Urinary bladder (tissue), 3 donors: ENCODE measurements at regions not wholly inside any gene's neighbourhood (a gene's known extent, or its start where the extent isn't known, plus 50 kb on each side); places are given as distances from the start of the nearest gene placed in this dataset.
"Not testable (repeated sequence)": the region's sequence is repeated elsewhere in the genome, so short reads cannot be mapped to it uniquely, and the experiment has no call there.

Experiments used
- DNase-seq: peaks from one replicate; pipeline ENCODE4 v3.0.0-alpha.2; 2015; ENCODE audit errors: extremely low spot score
- H3K27ac ChIP-seq: one replicate; pipeline ENCODE4 v1.5.1; 2013; ENCODE audit warnings: low read depth, mild to moderate bottlenecking, moderate library complexity
- H3K36me3 ChIP-seq: one replicate; pipeline ENCODE4 v1.6.1; 2013; ENCODE audit warnings: mild to moderate bottlenecking, moderate library complexity; ENCODE audit not compliant: insufficient read depth
- H3K4me1 ChIP-seq: one replicate; pipeline ENCODE4 v1.6.1; 2013; ENCODE audit warnings: mild to moderate bottlenecking, moderate library complexity; ENCODE audit not compliant: insufficient read depth
- H3K4me3 ChIP-seq: one replicate; pipeline ENCODE4 v1.5.1; 2013; ENCODE audit warnings: low read depth, low read length
- WGBS: extraction: QIAGEN DNeasy Blood & Tissue Kit; methylation state at CpG from one replicate; pipeline ENCODE4 v1.1.7; 2013; 5-methylcytosine and 5-hydroxymethylcytosine counted together
- donor health status: healthy with polysubstance abuse.
- donor health status: healthy.

DNA sequence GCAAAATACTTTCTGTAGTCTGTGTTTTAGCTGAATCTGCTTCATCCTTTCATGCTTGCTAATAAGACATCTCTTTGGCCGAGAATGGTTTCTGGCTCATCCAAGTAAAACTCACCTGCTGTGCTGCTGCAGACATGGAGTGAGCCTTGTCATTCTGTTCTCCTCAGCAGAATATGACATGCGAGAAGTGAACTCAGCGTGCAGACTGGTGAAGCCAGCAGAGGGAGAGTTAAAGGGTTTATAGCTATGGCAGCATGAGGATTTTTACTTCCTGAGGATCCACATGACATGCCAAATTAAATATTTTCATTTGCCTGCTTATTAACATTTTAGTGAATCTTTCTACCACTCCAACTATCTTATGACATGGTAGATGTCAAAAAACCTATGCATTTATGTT lies 658.4 kb upstream of the NECTIN3 start:
- no peak overlapping the region for H3K27ac ChIP-seq
- WGBS, result 95% methylated on average over 3 of the region's 3 CpGs

DNA sequence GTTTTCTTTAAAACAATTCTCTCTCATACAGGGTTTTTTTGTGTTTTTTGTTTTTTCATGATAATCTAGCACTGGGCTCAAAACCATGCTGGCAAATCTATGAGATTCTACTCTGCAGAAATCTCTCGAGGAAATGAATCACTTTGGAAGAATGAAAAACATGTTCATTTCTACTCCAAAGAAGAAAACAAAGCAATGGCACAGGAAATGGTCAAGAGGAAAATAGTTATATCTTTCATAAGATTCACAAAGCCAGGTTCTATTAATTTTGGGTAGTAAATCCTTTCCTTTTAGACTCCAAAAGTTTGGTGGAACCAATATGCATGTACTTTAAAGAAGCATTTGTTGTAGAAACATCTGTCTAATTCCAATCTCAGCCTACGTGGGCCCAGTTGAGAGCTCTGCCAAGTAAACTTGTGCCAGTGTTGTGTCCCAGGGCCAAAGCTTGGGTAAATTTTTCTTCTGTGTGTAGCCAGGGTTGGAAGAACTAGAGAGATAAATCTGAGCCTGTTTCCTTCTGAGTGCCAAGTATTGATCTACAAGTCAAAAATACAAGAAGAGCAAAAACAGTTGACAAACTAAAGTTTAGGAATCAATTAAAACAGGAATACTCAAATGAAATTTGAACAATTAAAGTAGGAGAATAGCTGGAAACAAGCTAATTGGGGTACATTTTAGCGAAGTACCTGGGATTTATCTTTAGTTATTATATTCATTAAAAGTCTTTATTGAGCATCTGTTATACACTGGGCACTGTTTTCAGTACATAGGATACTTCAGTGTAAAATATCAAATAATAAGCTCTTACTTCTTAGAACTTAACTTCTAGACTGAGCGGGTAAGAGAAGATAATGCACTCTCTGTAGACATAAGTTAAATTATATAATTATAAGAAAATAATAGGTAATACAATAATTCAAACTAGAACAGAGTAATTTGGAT lies 657.5 kb upstream of the NECTIN3 start:
- Histone ChIP-seq H3K27ac (no peak overlapping the region), H3K4me1 (peaks cover 1% of the 10 kb centered on the region), H3K36me3 (no peaks in the 10 kb centered on the region), H3K4me3 (no peak overlapping the region)
- WGBS, result 61% methylated on average over 4 of the region's 4 CpGs
- DNase-seq, result no peak

More for the DNA sequence above, 658.4 kb upstream of the NECTIN3 start:
- DNase-seq, result no peak
- Histone ChIP-seq H3K4me3 (no peak overlapping the region), H3K36me3 (no peaks in the 10 kb centered on the region), H3K4me1 (peaks cover 1% of the 10 kb centered on the region)

DNA sequence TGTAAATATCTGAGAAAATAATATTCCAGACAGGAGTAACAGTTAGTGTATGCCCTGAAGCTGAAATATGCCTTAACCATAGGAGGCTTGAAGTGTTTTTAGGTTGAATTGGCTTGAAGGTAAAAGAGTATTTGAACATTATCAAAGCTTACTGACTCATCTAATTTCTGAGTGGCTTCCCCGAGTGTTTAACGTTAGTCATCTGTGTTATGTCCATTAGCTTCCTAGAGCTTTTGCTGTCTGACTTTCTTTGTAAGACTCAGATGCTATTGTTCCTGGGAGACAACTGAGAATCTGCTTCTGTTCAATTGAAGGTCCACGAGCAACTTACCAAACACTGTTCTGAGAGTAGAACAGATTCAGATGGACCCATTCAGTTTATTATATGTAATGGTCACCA lies 656.8 kb upstream of the NECTIN3 start:
- H3K4me1 ChIP-seq, result peaks cover 1% of the 10 kb centered on the region
- no peak overlapping the region for H3K27ac ChIP-seq
- no peaks in the 10 kb centered on the region for H3K36me3 ChIP-seq
- no peak for DNase-seq
- WGBS, result 66% methylated on average over 3 of the region's 3 CpGs
- H3K4me3 ChIP-seq, result no peak overlapping the region

DNA sequence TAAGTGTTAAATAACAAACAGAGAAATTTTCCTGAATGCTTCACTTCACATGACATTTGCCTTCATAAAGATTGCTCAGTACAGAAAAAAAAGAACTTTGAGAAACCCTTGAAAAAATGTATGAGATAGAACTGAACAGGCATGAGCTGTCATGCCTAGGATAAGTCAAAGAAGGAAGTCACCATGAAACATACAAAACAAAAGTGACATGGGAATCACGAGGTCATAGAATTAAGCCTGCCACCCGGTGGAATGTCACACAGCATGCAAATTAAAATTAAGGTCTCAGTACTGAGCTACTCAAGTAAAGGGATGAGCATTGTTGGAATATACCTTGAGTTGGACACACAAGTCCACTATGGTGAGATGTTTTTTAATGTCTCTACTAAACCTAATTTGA lies 652.5 kb upstream of the NECTIN3 start:
- no peak overlapping the region for H3K27ac ChIP-seq
- no peak overlapping the region for H3K4me3 ChIP-seq
- 77% methylated on average over 2 of the region's 2 CpGs for WGBS
- DNase-seq, result no peak
- no peaks in the 10 kb centered on the region for H3K4me1 ChIP-seq
- no peaks in the 10 kb centered on the region for H3K36me3 ChIP-seq

DNA sequence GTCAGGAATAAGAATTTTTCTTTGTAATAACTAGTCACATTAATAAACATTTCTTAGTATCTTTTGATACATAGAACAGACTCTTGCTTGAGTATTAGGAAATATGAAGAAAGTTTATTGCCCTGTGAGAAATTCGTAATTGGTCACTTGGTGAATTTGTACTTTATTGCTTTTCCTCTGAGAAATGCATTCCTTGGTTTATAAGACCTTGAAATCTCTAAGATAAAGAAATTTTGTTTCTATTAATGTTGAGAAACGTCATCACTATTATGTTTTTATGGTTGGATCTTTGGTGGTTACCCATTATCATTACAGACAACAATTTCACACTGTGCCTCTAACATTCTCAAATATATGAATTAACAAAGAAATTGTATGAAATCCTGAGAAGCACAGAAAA lies 652.0 kb upstream of the NECTIN3 start:
- WGBS, result 46% methylated on average over 2 of the region's 2 CpGs
- H3K27ac ChIP-seq, result no peak overlapping the region
- no peaks in the 10 kb centered on the region for H3K36me3 ChIP-seq
- no peaks in the 10 kb centered on the region for H3K4me1 ChIP-seq
- H3K4me3 ChIP-seq, result no peak overlapping the region
- no peak for DNase-seq

DNA sequence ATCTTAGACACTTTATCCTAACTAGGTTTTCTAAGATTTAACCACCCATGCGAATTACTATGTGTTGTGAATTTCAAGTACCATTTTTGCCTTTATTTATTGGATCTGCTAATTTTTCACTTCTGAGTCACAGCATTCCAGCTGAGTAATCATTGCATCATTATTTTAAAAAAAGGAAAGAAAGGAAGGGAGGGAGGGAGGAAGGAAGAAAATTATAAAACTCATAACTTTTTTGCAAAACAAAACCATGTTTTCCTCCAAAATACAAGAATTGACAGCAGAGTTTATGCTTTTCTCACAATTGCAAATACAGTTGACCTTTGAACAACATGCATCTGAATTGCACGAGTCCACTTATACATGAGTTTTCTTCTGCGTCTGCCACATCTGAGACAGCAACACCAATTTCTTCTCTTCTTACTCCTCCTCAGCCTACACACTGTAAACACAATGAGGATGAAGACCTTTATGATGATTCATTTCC lies 651.4 kb upstream of the NECTIN3 start:
- no peaks in the 10 kb centered on the region for H3K36me3 ChIP-seq
- no peak for DNase-seq
- H3K27ac ChIP-seq, result no peak overlapping the region
- WGBS, result 55% methylated on average over 3 of the region's 3 CpGs
- no peak overlapping the region for H3K4me3 ChIP-seq
- no peaks in the 10 kb centered on the region for H3K4me1 ChIP-seq

DNA sequence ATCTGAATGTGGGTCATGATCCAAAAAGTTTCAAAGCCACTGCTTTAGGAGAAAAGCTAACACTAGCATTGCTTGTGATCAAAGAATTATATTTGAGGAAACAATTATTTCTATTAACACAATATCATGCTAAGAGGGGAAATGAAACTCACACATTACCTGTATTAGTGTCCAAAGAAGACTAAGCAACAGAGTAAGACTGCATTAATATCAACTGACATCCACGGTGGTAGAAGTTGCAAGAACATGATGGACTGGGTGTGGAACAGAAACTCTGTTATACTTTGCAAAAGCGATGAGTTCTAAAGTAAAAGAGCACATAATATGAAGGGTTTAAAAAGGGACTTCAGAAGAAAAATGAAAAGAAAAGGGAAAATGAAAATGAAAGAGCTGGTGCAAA lies 648.3 kb upstream of the NECTIN3 start:
- Histone ChIP-seq H3K4me3 (no peak overlapping the region), H3K36me3 (no peaks in the 10 kb centered on the region), H3K27ac (no peak overlapping the region), H3K4me1 (no peaks in the 10 kb centered on the region)
- DNase-seq, result no peak
- WGBS, result 92% methylated on average over 2 of the region's 2 CpGs

DNA sequence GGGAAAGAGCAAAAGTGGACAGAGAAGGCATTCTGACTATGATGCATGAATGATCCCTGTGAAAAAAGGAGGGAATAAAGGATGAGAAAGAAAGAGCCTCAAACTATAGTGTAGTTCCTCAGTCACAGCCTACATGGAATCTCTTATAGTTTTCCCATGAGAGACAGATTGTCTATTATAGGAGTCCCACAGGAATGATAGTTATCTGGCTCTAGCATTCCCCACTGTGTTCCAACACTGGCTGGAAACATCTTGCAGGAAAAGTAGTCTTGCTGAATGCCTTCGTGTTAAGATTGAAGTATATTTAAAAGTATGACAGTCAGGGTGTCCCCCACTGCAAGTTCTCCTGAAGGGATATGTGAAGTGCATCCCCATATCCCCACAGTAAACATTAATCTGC lies 641.5 kb upstream of the NECTIN3 start:
- 79% methylated on average over 1 of the region's 1 CpG for WGBS
- Histone ChIP-seq H3K27ac (no peak overlapping the region), H3K4me1 (no peaks in the 10 kb centered on the region), H3K36me3 (no peaks in the 10 kb centered on the region), H3K4me3 (no peak overlapping the region)
- no peak for DNase-seq

DNA sequence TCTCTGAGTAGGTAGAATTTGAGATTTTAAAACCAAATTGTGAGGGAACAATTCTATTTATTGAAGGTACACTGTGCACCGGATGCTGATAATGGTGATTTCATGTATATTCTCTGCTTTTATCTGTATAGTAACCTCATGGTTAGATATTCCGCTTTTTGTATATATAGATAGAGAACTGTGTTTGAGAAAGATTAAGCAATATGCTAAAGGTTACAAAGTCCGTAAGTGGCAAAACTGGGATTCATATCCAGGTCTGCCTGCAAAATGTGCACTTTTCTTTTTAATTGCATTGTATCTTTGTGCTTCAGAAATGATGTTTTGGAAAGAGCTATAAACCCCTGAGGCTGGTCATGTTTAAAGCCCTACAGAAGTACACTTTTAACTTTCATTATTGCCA lies 635.4 kb upstream of the NECTIN3 start:
- no peak overlapping the region for H3K4me3 ChIP-seq
- WGBS, result 85% methylated on average over 3 of the region's 3 CpGs
- no peak overlapping the region for H3K27ac ChIP-seq
- DNase-seq, result no peak
- H3K36me3 ChIP-seq, result no peaks in the 10 kb centered on the region
- no peaks in the 10 kb centered on the region for H3K4me1 ChIP-seq

DNA sequence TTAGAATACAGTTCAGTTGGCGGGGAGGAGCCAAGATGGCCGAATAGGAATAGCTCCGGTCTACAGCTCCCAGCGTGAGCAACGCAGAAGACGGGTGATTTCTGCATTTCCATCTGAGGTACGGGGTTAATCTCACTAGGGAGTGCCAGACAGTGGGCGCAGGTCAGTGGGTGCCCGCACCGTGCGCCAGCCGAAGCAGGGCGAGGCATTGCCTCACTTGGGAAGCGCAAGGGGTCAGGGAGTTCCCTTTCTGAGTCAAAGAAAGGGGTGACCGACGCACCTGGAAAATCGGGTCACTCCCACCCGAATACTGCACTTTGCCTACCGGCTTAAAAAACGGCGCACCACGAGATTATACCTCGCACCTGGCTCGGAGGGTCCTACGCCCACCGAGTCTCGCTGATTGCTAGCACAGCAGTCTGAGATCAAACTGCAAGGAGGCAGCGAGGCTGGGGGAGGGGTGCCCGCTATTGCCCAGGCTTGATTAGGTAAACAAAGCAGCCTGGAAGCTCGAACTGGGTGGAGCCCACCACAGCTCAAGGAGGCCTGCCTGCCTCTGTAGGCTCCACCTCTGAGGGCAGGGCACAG lies 631.5 kb upstream of the NECTIN3 start:
- not testable (repeated sequence) for DNase-seq, H3K4me1 ChIP-seq

DNA sequence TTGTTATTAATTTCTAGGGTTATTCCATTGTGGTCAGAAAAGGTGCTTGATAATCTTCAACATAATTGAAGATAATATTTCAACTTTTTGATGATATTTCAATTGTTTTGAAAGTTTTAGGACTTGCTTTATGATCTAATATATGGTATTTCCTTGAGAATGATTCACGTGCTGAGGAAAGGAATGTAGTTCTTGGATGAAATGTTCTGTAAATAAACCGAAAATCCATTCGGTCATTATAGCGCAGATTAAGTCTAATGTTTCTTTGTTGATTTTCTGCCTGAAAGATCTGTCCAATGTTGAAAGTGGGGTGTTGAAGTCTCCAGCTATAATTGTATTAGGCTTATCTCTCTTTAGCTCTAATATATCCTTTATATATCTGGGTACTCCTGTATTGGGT lies 617.5 kb upstream of the NECTIN3 start:
- DNase-seq, result no peak
- WGBS, result 61% methylated on average over 4 of the region's 4 CpGs
- no peaks in the 10 kb centered on the region for H3K36me3 ChIP-seq
- no peak overlapping the region for H3K27ac ChIP-seq
- no peak overlapping the region for H3K4me3 ChIP-seq
- no peaks in the 10 kb centered on the region for H3K4me1 ChIP-seq

More for the DNA sequence above, 631.5 kb upstream of the NECTIN3 start:
- not testable (repeated sequence) for H3K27ac ChIP-seq, H3K36me3 ChIP-seq, H3K4me3 ChIP-seq
- WGBS, result 90% methylated on average over 30 of the region's 30 CpGs

DNA sequence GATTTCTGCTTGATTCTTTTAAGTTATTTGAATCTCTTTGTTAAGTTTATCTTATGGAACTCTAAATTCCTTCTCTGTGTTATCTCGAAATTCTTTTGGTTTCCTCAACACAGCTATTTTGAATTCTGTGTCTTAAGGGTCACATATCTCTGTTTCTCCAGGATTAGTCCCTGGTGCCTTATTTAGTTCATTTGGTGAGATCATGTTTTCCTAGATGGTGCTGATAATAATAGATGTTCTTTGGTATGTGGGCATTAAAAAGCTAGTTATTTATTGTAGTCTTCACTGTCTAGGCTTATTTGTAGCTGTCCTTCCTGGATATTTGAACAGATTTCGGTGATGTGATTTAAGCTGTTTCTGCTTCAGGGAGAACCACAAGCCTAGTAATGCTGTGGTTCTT lies 615.6 kb upstream of the NECTIN3 start:
- Histone ChIP-seq H3K27ac (no peak overlapping the region), H3K4me3 (no peak overlapping the region), H3K36me3 (no peaks in the 10 kb centered on the region), H3K4me1 (no peaks in the 10 kb centered on the region)
- no peak for DNase-seq
- WGBS, result 87% methylated on average over 2 of the region's 2 CpGs

DNA sequence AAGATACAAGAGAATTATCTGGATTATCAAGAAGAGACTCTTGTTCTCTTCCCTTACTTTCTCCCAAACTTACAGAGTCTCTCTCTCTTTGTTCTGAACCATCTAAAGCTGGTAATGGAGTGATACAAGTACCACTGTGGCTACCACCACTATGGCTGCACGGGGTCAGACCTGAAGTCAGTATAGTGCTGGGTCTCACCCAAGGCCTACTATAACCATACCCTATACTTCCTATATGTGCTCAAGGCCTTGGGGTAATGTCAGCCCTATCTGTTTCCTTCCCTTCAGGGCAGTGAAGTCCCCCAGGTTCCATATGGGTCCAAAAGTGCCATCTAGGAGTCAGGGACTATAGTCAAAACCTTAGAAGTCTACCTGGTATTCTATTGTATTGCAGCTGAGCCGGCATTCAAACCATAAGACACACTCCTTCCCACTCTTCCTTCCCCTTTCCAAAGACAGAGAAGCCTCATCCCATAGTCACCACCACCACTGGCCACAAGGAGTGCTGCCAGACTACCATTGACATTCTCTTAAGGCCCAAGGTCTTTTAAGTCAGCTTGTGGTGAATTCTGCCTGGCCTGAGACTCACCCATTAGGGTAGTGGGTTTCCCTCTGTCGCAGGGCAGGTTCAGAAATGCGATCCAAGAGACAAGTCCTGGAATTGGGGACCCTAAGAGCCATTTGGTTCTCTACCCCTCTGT lies 615.0 kb upstream of the NECTIN3 start:
- 83% methylated on average over 4 of the region's 4 CpGs for WGBS
- Histone ChIP-seq H3K4me3 (no peak overlapping the region), H3K36me3 (no peaks in the 10 kb centered on the region)

DNA sequence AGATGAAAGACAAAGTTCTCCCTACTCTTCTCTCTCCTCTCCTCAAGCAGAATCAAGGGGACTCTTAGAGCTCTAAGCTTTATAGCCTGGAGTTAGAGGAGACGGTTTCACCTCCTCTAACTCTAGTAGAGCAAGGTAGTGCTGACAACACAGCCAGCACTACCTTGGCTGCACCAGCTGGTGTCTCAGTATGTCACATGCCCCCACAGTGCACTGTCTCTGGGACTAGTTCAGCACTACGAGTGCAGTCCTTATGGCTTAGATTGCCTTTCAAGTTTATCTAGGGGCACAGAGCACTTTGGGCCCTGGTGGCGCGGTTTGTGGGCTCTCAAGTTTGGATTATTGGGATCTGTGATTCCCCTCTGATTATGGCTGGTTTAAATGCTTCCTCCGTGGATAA lies 614.1 kb upstream of the NECTIN3 start:
- H3K36me3 ChIP-seq, result no peaks in the 10 kb centered on the region
- 69% methylated on average over 5 of the region's 5 CpGs for WGBS
- no peak overlapping the region for H3K27ac ChIP-seq
- H3K4me1 ChIP-seq, result no peaks in the 10 kb centered on the region
- DNase-seq, result no peak
- H3K4me3 ChIP-seq, result no peak overlapping the region

More for the DNA sequence above, 615.0 kb upstream of the NECTIN3 start:
- no peak overlapping the region for H3K27ac ChIP-seq
- H3K4me1 ChIP-seq, result no peaks in the 10 kb centered on the region
- DNase-seq, result no peak
